ENCODE measurements at regions not wholly inside any gene's neighbourhood (a gene's known extent, or its start where the extent isn't known, plus 50 kb on each side); places are given as distances from the start of the nearest gene placed in this dataset.

- ChIA-PET CTCF (ENCODE audit: low intra/inter-chr PET ratio) (no interaction called here), POLR2A (no interaction called here)
- Histone ChIP-seq H3K4me1 (replicated peaks in 1 of 2; ENCODE audit: control insufficient read depth in 2 of 2, insufficient read depth in 2 of 2, low read length in 2 of 2) (no peaks in the 10 kb centered on the region), H3K27me3 (ENCODE audit: control insufficient read depth in 2 of 2, insufficient read depth in 2 of 2, low read length in 2 of 2) (no peaks in the 10 kb centered on the region), H3K9ac (ENCODE audit: insufficient read depth in 1 of 2, low read depth in 2 of 2, low read length in 2 of 2) (no peak overlapping the region), H4K20me1 (replicated peaks; ENCODE audit: control insufficient read depth, insufficient read depth, low read length) (no peaks in the 10 kb centered on the region), H3K79me2 (ENCODE audit: control insufficient read depth, insufficient read depth, low read length) (no peaks in the 10 kb centered on the region), H3K27ac (ENCODE audit: extremely low read depth, low read depth, low read length) (no peak overlapping the region), H3K4me3 (no peak overlapping the region), H3K36me3 (ENCODE audit: control insufficient read depth, insufficient read depth, low read length) (no peaks in the 10 kb centered on the region), H3K9me3 (replicated peaks; ENCODE audit: control insufficient read depth, insufficient read depth, low read depth, low read length) (no peaks in the 10 kb centered on the region), H3K4me2 (ENCODE audit: insufficient read depth, low read length) (no peak overlapping the region), H2AFZ (ENCODE audit: low read depth, low read length) (no peak overlapping the region), H3K9me1 (ENCODE audit: control insufficient read depth, insufficient read depth, low read length) (no peaks in the 10 kb centered on the region)
- in situ Hi-C loops (cut with MboI) (no loop called here), intact Hi-C loops (cut with micrococcal nuclease) (no loop called here)
- no peak for TF ChIP-seq SREBF2 (CRISPR knock-in tag; IDR thresholded peaks at IDR 0.05)
- TF ChIP-seq CGGBP1 (CRISPR knock-in tag; IDR thresholded peaks at IDR 0.05): no peak
- no peak for TF ChIP-seq SNIP1 (IDR thresholded peaks at IDR 0.05; ENCODE audit: low read depth)
- no peak for TF ChIP-seq TAF1 (IDR thresholded peaks at IDR 0.05; ENCODE audit: control insufficient read depth, extremely low read depth, insufficient read depth, low read length, severe bottlenecking)
- no peak for TF ChIP-seq FOXJ3 (CRISPR knock-in tag; IDR thresholded peaks at IDR 0.05)
- TF ChIP-seq ARID2 (IDR thresholded peaks at IDR 0.05): no peak
- TF ChIP-seq FOXP1 (CRISPR knock-in tag; IDR thresholded peaks at IDR 0.05): no peak
- no peak for TF ChIP-seq FOXK2 (conservative IDR thresholded peaks at IDR 0.05 in 1 of 2, IDR thresholded peaks at IDR 0.05 in 1 of 2; ENCODE audit: low read depth in 2 of 2)
- TF ChIP-seq HSF4 (CRISPR knock-in tag; IDR thresholded peaks at IDR 0.05; ENCODE audit: borderline replicate concordance): no peak
- no peak for TF ChIP-seq ZBTB40 (IDR thresholded peaks at IDR 0.05)
- TF ChIP-seq ZBTB40 (CRISPR knock-in tag; IDR thresholded peaks at IDR 0.05): no peak
- TF ChIP-seq MXI1 (IDR thresholded peaks at IDR 0.05; ENCODE audit: low read depth, low read length): no peak
- TF ChIP-seq SREBF1 (IDR thresholded peaks at IDR 0.05; ENCODE audit: borderline replicate concordance, low read depth, low read length): no peak
- TF ChIP-seq ZNF212 (CRISPR knock-in tag; IDR thresholded peaks at IDR 0.05): no peak
- BruUV-seq (replicated peaks): no TSS peak
- 6% methylated on average over 3 of the region's 3 CpGs for WGBS (ENCODE audit: insufficient coverage, low coverage, missing lambda C conversion rate)
- DNase-seq (ENCODE audit: extremely low read depth in 1 of 4, low spot score in 3 of 4) (no peak), ATAC-seq (no peak), FAIRE-seq (no peak)
Observed at GRCh38 chr9:81381694-81382093, 307.7 kb downstream of the TLE1 start.
